GM12892 (cell line): ENCODE measurements at regions not wholly inside any gene's neighbourhood (a gene's known extent, or its start where the extent isn't known, plus 50 kb on each side); places are given as distances from the start of the nearest gene placed in this dataset.

ENCODE experiments used
- POLR2A ChIP-seq: IDR thresholded peaks from 2 replicates; pipeline ENCODE4 v1.6.1; 2011; ENCODE audit warnings: low read depth, low read length, control low read depth
- POLR2AphosphoS5 ChIP-seq: IDR thresholded peaks from 2 replicates; pipeline ENCODE4 v1.6.1; 2011; ENCODE audit warnings: low read depth, low read length, control low read depth

GRCh38 chrX:2577844-2578466 lies 77.2 kb upstream of the DHRSX start:
- TF ChIP-seq POLR2A, result no peak
- no peak for TF ChIP-seq POLR2AphosphoS5
